Testis (tissue), 2 donors: ENCODE measurements at regions not wholly inside any gene's neighbourhood (a gene's known extent, or its start where the extent isn't known, plus 50 kb on each side); places are given as distances from the start of the nearest gene placed in this dataset.

Experiments used
- CTCF ChIP-seq, 3 experiments: fragments of 450-650 bp in 2 of 3; fragments of 200-600 bp in 1 of 3; sonication (generic) in 1 of 3; IDR thresholded peaks; one replicate each; pipeline ENCODE4 v1.5.1; 2016 to 2019; ENCODE audit warnings: antibody characterized with exemption in 3 of 3, mild to moderate bottlenecking in 2 of 3, moderate library complexity in 1 of 3
- POLR2A ChIP-seq: fragments of 450-650 bp; IDR thresholded peaks from one replicate; pipeline ENCODE4 v1.6.1; 2017; ENCODE audit warnings: antibody characterized with exemption, mild to moderate bottlenecking, moderate library complexity

DNA sequence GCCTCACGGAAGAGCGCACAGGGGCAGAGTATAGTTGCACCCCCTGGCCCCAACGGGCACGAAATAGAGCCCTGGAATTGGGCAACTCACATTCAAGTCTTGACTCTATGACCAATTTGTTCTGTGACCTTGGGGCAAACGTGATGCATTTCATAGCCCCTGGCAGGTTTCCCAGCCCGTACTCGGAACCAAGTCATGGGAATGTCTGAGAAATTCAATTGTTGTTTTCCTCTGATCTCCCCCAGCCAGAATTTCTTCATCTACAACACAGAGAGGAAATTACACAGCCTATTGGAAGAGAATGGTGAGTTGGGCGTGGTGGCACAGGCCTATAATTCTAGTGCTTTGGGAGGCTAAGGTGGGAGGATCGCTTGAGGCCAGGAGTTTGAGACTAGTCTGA, 322.3 kb upstream of the SULF2 start:
- no peak for TF ChIP-seq CTCF (IDR thresholded peaks at IDR 0.05)
- TF ChIP-seq POLR2A = no peak
